ENCODE measurements at regions not wholly inside any gene's neighbourhood (a gene's known extent, or its start where the extent isn't known, plus 50 kb on each side); places are given as distances from the start of the nearest gene placed in this dataset.

DNA sequence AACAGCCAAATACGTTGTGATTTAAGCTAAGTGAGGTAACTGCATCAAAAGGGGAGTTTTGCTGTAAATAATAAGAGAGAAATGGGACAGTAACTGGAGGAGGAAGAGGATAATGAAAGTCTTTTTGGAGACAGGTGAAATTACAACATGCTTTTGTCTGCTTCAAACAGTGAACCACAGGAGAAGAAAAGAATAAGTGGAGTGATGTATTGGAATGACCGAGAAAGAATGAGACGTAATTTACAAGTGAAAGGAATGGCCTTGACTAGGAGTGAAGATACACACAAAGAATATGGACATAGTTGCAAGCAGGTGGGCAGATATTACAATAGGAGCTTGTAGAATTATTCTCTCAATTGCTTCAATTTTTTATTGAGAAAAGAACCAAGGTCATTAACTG is 550.8 kb downstream of the DIPK2A start:
- DNase-seq (ENCODE audit: extremely low read depth, low read depth) = no peak
- TF ChIP-seq, protein P1, sequence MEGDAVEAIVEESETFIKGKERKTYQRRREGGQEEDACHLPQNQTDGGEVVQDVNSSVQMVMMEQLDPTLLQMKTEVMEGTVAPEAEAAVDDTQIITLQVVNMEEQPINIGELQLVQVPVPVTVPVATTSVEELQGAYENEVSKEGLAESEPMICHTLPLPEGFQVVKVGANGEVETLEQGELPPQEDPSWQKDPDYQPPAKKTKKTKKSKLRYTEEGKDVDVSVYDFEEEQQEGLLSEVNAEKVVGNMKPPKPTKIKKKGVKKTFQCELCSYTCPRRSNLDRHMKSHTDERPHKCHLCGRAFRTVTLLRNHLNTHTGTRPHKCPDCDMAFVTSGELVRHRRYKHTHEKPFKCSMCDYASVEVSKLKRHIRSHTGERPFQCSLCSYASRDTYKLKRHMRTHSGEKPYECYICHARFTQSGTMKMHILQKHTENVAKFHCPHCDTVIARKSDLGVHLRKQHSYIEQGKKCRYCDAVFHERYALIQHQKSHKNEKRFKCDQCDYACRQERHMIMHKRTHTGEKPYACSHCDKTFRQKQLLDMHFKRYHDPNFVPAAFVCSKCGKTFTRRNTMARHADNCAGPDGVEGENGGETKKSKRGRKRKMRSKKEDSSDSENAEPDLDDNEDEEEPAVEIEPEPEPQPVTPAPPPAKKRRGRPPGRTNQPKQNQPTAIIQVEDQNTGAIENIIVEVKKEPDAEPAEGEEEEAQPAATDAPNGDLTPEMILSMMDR (IDR thresholded peaks at IDR 0.05; ENCODE audit: low read depth, low read length, missing control alignments) = no peak
- no peak overlapping the region for H3K4me3 ChIP-seq (replicated peaks; ENCODE audit: low read depth, low read length)

DNA sequence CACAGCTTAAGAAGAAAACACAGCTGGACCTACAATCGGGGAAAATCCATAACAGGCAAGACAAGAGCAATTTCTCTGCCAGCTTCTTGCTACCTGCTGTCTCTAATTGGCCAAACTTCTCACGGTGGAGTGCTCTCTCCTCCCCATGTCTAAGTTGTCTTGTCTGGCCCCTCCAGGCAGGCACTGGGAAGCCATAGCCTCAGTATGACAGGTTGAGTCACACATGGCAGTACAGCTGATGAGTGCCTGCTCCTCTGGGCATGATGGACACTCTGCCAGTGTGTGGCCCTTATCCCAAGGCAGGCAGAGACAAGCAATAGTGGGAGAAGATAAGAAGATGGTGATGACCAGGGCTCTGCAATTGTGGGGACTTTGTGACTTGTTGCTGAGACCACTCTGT is 551.8 kb downstream of the DIPK2A start:
- H3K4me3 ChIP-seq (replicated peaks; ENCODE audit: low read depth, low read length) = no peak overlapping the region
- DNase-seq (ENCODE audit: extremely low read depth, low read depth) = no peak
- TF ChIP-seq, protein P1 (IDR thresholded peaks at IDR 0.05; ENCODE audit: low read depth, low read length, missing control alignments) = no peak

DNA sequence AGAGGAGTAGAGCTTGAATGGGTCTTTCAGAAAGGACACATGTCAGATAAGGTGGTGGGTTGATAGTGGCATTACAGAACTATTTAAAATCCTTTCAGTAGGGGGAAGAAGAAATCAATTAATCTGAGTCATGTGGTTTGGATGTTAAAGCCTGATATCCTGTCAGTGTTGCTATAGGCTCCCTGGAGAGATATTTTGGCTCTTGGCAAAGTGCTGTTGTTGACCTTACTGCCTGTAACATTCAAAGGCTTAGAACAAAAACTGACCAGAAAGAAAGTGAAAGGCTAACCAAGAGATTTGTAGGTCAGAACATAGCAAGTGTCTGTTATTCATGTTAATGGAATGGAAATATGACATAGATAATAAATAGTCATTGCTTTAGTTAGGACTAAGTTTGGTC is 552.9 kb downstream of the DIPK2A start:
- TF ChIP-seq, protein P1 (IDR thresholded peaks at IDR 0.05; ENCODE audit: low read depth, low read length, missing control alignments) = no peak
- no peak for DNase-seq (ENCODE audit: extremely low read depth, low read depth)
- no peak overlapping the region for H3K4me3 ChIP-seq (replicated peaks; ENCODE audit: low read depth, low read length)

DNA sequence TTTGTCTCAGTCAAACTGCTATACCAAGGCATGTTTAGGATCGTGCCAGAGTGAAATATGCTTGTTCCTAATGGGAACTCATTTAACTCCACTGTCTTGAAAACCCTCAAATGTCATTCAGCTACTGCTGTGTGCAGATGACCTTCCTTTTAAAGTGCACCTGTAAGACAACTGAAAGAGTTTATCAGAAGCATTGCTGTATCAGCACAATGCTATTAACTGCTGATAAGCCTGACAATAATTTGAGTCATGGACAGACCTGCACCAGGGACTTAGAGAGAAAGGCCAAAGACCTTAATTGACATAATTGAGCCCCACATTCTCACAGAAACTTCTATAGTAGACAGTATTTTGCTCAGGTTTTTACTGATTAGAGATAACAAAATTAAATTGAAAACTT is 557.9 kb downstream of the DIPK2A start:
- no peak overlapping the region for H3K4me3 ChIP-seq (replicated peaks; ENCODE audit: low read depth, low read length)
- no peak for DNase-seq (ENCODE audit: extremely low read depth, low read depth)
- TF ChIP-seq, protein P1 (IDR thresholded peaks at IDR 0.05; ENCODE audit: low read depth, low read length, missing control alignments) = no peak

DNA sequence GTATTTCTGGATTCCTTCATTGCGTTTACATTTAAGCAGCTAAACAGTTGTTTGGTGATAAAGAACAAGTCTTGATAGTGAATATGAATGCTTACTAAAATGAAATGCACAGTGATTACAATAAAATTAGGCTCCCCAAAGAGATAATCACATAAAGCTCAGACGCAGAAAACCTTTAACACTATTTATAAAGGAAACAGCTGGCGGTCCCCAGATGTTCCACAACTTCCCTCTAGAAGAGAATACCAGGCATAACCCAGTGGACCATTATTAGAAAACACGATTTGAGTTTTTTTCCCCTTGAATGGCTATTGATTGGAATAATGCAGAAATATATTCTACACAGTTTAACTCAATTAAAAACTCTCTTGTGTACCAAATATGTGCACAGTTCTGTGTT is 573.2 kb downstream of the DIPK2A start:
- H3K4me3 ChIP-seq (replicated peaks; ENCODE audit: low read depth, low read length) = no peak overlapping the region
- TF ChIP-seq, protein P1 (IDR thresholded peaks at IDR 0.05; ENCODE audit: low read depth, low read length, missing control alignments) = no peak
- no peak for DNase-seq (ENCODE audit: extremely low read depth, low read depth)

DNA sequence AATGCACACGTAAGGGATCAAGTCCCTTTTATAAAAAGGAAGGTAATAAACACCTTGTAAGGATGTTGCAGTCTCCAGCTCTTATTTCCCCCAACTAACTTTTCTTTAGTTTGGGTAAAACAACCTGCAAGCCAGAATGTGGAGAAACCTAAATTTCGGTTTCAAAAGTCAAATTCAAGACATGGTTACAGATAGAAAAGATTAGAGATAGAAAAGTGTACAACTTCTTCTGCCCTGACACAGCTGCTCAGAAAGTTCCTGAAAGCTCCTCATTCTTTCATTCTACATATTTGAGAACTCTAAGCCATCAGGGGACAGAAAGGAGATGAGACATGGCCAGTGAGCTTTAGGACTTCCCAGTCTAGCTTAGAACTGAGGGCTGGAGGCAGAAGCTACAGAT is 574.9 kb downstream of the DIPK2A start:
- TF ChIP-seq, protein P1 (IDR thresholded peaks at IDR 0.05; ENCODE audit: low read depth, low read length, missing control alignments) = no peak
- H3K4me3 ChIP-seq (replicated peaks; ENCODE audit: low read depth, low read length) = no peak overlapping the region
- no peak for DNase-seq (ENCODE audit: extremely low read depth, low read depth)

DNA sequence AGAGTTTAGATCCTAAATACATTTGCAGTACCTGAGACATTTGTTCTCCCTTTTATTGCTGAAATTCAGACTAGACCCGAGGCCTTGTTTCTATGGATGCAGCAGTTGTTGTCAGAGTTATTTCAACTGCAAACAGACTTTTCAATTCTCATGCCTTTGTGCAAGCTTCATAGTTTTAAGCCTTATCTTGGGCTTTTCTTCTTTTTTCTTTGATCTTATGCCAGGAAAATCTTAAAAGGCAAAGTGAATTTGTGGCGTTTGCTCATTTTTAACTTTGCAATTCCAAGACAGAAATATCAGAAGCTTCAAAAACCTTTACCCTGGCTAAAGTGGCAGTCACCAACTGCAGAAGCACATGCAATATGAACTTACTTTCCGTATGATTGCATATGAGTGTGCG is 576.7 kb downstream of the DIPK2A start:
- H3K4me3 ChIP-seq (replicated peaks; ENCODE audit: low read depth, low read length) = no peak overlapping the region
- TF ChIP-seq, protein P1 (IDR thresholded peaks at IDR 0.05; ENCODE audit: low read depth, low read length, missing control alignments) = no peak
- DNase-seq (ENCODE audit: extremely low read depth, low read depth) = no peak
